Spleen (tissue), 7 donors: ENCODE measurements at regions not wholly inside any gene's neighbourhood (a gene's known extent, or its start where the extent isn't known, plus 50 kb on each side); places are given as distances from the start of the nearest gene placed in this dataset.

Source experiments
- CTCF ChIP-seq, 11 experiments: fragments of 200-600 bp in 7 of 11; fragments of 450-650 bp in 4 of 11; sonication (generic) in 4 of 11; IDR thresholded peaks in 8 of 11; conservative IDR thresholded peaks in 3 of 11; 1 replicate in 7 of 11; 2 replicates in 4 of 11; pipeline versions ENCODE4 v1.4.0 to v1.8.0; 2016 to 2021; ENCODE audit warnings: antibody characterized with exemption in 11 of 11, inconsistent platforms in 4 of 11, mild to moderate bottlenecking in 1 of 11
- POLR2A ChIP-seq, 3 donors: fragments of 450-650 bp; IDR thresholded peaks; one replicate each; pipeline ENCODE4 v1.5.1; 2017; ENCODE audit warnings: antibody characterized with exemption in 3 of 3, mild to moderate bottlenecking in 1 of 3
- donor health status: DM: no; HTN: no; CAD: no; lungs with moderate emphysema.
- donor health status: DM: no; HTN: no; CAD: no.
- donor health status: DM: no; HTN: no; CAD: no.

DNA sequence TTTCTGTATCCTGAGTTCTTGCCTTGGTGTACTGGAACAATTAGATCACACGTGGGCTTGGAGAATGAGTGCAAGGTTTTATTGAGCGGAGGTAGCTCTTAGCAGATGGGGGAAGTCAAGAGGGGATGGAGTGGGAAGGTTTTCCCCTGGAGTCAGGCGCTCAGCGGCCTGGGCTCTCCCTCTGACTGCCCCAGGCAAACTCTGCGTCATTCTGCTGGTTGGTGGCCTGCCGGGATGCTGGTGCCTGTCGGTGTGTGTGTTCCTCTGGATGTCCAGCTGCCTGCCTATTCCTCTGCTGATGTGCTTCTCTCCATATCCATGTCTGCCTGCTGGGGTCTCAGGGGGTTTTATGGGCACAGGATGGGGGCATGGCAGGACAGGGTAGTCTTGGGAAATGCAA lies 111.0 kb downstream of the TRIB2 start:
- TF ChIP-seq CTCF (IDR thresholded peaks at IDR 0.05 in 8 of 11, conservative IDR thresholded peaks at IDR 0.05 in 3 of 11) = no peak
- TF ChIP-seq POLR2A (IDR thresholded peaks at IDR 0.05) = no peak
